Stimulated activated CD8-positive, alpha-beta memory T cell treated with anti-CD3 and anti-CD28 coated beads, Interleukin-7, amount 100 ng/mL, for 1 hour (primary cell): ENCODE measurements at regions not wholly inside any gene's neighbourhood (a gene's known extent, or its start where the extent isn't known, plus 50 kb on each side); places are given as distances from the start of the nearest gene placed in this dataset.
"Not testable (repeated sequence)": the region's sequence is repeated elsewhere in the genome, so short reads cannot be mapped to it uniquely, and the experiment has no call there.

ENCODE experiments used
- DNase-seq, 2 donors: peaks; one replicate each; pipeline ENCODE4 v3.0.0-alpha.2; 2020; ENCODE audit warnings: low read depth in 2 of 2

DNA sequence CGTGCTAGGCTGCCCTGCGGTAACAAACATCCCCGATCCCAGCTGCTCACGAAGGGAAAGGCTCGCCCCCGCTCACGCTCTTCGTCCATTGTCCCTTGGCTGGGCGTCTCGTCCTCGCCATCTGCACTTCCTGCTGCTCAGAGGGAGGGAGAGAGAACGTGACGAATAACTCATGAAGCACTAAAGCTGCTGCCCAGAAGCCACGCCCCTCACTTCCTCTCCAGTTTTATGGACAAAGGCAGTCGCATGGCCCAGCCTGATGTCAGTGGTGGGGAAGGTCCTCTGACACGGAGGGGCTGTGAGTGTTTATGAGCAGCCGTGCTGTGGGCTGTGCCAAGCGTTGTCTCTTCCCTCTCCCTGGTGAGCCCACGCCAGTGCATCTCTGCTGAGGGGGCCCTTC is 235.9 kb upstream of the SFSWAP start:
- not testable (repeated sequence) for DNase-seq

- no peak for DNase-seq
Observed at GRCh38 chr12:131477613-131478012, 233.3 kb upstream of the SFSWAP start.

GRCh38 chr12:131478468-131478867 is 232.4 kb upstream of the SFSWAP start:
- DNase-seq: no peak

- DNase-seq: no peak
Observed at GRCh38 chr12:131482199-131482598, 228.7 kb upstream of the SFSWAP start.

DNA sequence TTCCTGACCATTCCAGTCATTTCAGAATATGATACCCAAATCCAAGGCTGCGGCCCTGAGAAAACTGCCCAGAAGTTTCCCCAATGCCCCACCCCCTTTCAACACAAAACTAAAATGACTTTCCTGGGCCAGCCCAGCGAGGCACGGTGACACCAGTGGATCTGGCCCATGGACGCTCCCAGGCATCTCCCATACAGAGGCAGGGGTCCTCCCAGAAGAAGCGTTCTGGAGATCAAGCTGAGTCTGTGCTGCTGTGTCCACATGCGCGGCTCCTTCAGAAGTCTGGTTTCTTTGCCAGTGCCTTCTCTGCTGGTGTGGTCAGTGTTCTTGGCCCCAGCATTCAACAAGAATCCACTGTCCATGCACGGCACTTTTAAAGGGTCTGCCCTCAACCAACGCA is 228.2 kb upstream of the SFSWAP start:
- DNase-seq: no peak

- DNase-seq: no peak
Observed at GRCh38 chr12:131486451-131487230, 224.2 kb upstream of the SFSWAP start.

DNA sequence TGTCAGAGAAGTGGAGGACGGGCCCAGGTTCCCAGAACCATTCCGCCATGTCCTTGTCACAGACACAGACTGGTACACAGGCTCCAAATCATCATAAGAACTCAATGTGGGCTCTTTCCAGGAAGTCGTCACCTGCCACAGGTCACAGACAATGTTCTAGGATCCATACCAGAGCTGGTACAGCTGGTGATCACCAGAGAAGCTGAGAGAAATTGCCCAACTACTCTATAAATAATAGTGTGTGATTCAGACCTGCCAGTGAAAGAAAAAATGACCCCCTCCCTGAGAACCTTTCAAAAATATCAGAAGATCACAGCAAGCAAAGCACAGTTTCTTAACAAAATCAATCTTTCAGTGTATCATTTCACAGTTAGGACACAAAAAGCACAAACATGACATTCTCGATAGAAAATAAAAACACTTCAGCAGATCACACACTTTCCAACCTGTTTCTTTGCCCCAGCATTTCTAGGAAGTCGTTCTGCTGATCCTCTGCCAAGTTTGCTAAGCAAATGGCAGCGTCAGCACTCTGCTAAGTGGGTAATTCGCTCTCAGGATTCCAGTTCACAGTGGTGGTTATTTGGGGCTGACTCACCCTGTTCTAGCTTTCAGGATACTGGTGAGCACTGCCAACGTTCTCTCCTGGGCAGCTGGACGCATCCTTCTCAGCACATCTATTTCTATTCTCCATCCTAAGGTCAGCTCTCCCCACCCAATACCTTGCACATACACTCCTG is 223.3 kb upstream of the SFSWAP start:
- DNase-seq: no peak

GRCh38 chr12:131489718-131490117 is 221.2 kb upstream of the SFSWAP start:
- DNase-seq: no peak

- no peak for DNase-seq
Observed at GRCh38 chr12:131491155-131491554, 219.7 kb upstream of the SFSWAP start.

GRCh38 chr12:131491916-131492490 is 218.9 kb upstream of the SFSWAP start:
- DNase-seq: no peak

- no peak for DNase-seq
Observed at GRCh38 chr12:131493068-131493826, 217.6 kb upstream of the SFSWAP start.

GRCh38 chr12:131494216-131494615 is 216.7 kb upstream of the SFSWAP start:
- DNase-seq: no peak

GRCh38 chr12:131494741-131495524 is 216.0 kb upstream of the SFSWAP start:
- DNase-seq: no peak

GRCh38 chr12:131497966-131498365 is 212.9 kb upstream of the SFSWAP start:
- no peak for DNase-seq

DNA sequence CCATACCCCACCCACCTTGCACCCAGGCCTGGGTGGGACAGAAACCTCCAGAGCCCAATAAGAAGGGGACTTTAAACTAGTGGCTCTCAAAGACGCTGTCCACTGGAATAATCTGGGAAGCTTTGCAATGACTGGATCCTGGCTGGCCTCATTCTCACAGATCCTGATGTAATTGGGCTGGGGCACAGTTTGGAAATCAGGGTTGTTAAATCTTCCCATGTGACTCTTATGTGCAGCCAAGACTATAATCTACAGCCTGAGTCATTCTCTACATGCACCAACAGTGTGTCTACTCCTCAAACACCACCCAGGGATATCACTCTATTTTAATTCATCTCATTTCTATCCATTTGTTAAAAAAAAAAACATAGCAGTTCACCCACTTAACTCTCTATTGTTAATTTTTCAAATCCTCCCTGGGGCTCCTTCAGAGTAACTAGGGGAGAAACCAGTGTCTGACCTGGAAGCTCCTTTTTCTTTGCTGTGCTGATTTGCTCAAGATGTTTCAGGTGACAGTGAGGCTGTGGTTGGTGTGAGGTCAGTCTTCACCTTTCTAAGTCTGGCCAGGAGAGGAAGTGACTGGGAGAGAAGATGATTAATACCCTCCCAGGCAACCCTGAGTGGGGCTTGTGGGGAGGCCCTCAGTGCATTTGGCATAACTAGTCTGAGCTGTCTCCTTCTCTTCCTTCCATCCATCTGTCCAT is 211.6 kb upstream of the SFSWAP start:
- DNase-seq: no peak

DNA sequence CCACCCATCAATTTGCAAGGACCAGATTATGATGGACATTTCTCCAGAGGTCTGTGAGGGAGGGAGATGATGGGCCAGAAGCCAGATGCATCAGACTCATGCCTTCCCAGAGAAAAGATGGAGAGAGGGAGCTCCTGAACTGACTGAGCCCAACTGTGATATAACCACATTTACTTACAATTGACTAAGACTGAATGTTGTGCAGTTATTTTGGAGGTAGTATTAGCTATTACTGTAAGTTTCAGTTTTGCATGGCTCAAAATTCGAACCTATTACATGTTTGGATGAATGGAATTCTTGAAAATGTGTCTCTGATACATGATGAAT is 211.1 kb upstream of the SFSWAP start:
- no peak for DNase-seq

DNA sequence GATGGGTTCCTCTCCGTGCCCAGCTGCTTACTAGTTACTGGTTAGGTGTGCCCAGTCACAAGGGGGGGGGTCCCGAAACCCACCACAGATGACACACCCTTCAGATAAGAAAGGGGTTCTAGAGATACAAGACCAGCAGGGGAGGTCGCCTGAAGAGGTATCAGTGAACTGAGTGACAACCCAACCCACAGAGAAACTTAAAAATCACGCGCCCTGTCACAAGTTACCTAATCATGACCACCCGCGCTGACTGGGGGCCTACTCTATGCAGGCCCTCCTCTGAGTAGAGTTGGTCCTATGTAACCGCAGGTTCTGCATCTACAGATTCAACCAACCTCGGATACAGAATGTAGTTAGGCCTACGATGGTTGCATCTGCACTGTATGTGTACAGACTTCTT is 210.3 kb upstream of the SFSWAP start:
- DNase-seq: no peak

- no peak for DNase-seq
Observed at GRCh38 chr12:131505561-131505960, 205.3 kb upstream of the SFSWAP start.

DNA sequence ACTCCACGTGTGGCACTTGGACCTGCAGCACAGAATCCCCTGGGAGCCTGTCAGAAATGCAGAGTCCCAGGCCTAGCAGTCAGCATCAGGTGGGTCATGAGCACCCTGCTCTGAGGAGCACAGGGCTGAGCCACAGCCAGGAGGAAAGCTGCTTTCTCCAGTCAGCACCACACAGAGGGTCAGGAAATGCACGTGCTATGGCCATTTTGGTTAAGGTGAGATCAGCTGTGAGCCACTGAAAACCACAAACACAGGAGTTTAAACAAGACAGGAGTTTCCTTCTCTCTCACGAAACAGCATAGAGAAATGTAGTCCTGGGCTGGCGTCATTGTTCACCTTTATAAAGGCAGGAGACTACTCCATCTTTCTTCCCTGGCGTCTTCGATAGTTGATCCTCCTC is 204.5 kb upstream of the SFSWAP start:
- no peak for DNase-seq

DNA sequence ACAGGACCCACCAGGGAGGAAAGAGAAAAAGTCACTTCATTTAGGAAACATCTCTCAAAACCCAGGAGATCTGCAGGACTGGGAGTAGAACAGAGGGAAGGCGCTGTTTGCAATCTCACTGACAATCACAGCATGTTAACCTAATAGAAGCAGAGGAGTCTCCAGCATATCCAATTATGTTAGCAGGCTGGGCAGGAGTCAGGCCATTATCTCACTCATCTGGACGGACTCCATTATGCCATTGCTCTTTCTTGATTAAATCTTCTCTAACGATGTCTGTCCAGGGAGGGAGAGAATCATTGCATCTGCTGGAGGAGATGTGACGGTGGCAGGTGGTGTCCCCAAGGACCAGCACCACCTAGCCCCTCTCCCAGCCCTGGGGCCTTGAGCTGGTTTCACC is 203.8 kb upstream of the SFSWAP start:
- no peak for DNase-seq

GRCh38 chr12:131507881-131508280 is 203.0 kb upstream of the SFSWAP start:
- DNase-seq: no peak
